MM.1S (cell line): ENCODE measurements at regions not wholly inside any gene's neighbourhood (a gene's known extent, or its start where the extent isn't known, plus 50 kb on each side); places are given as distances from the start of the nearest gene placed in this dataset.
"Not testable (repeated sequence)": the region's sequence is repeated elsewhere in the genome, so short reads cannot be mapped to it uniquely, and the experiment has no call there.

Experiments used
- DNase-seq: peaks from one replicate; pipeline ENCODE4 v3.0.0-alpha.2; 2015
- H2AFZ ChIP-seq: fragments of 300-600 bp; sonication (generic); 2 replicates; pipeline ENCODE4 v1.6.0; 2016; ENCODE audit warnings: antibody characterized with exemption, low read length
- H3F3A ChIP-seq: fragments of 300-600 bp; sonication (generic); 2 replicates; pipeline ENCODE4 v1.6.1; 2016; ENCODE audit warnings: mild to moderate bottlenecking, antibody characterized with exemption, low read length, moderate library complexity, mixed read lengths; ENCODE audit not compliant: insufficient read depth
- H3K27ac ChIP-seq: fragments of 300-600 bp; sonication (generic); 2 replicates; pipeline ENCODE4 v1.5.1; 2016; ENCODE audit warnings: mild to moderate bottlenecking, low read length
- H3K27me3 ChIP-seq: fragments of 300-600 bp; sonication (generic); replicated peaks from 2 replicates; pipeline ENCODE4 v1.6.0; 2016; ENCODE audit warnings: low read length; ENCODE audit not compliant: insufficient read depth
- H3K36me3 ChIP-seq: fragments of 300-600 bp; sonication (generic); replicated peaks from 2 replicates; pipeline ENCODE4 v1.6.1; 2016; ENCODE audit warnings: mild to moderate bottlenecking, low read length, mixed read lengths; ENCODE audit not compliant: insufficient read depth
- H3K4me1 ChIP-seq: fragments of 300-600 bp; sonication (generic); 2 replicates; pipeline ENCODE4 v1.6.1; 2016; ENCODE audit warnings: low read length, mixed read lengths
- H3K4me2 ChIP-seq: fragments of 300-600 bp; sonication (generic); 2 replicates; pipeline ENCODE4 v1.6.0; 2016; ENCODE audit warnings: low read depth, low read length
- H3K4me3 ChIP-seq: fragments of 300-600 bp; sonication (generic); 2 replicates; pipeline ENCODE4 v1.5.1; 2016; ENCODE audit warnings: low read length, mixed read lengths
- H3K79me2 ChIP-seq: fragments of 300-600 bp; sonication (generic); 2 replicates; pipeline ENCODE4 v1.6.1; 2016; ENCODE audit warnings: mixed run types, low read length, mixed read lengths
- H3K9ac ChIP-seq: fragments of 300-600 bp; sonication (generic); 2 replicates; pipeline ENCODE4 v1.6.1; 2016; ENCODE audit warnings: low read length, mixed read lengths
- H3K9me2 ChIP-seq: fragments of 300-600 bp; sonication (generic); replicated peaks from 2 replicates; pipeline ENCODE4 v1.6.1; 2016; ENCODE audit warnings: mild to moderate bottlenecking, low read length, mixed read lengths; ENCODE audit not compliant: insufficient read depth
- H3K9me3 ChIP-seq: fragments of 300-600 bp; sonication (generic); replicated peaks from 2 replicates; pipeline ENCODE4 v1.6.1; 2016; ENCODE audit warnings: mild to moderate bottlenecking, low read length, mixed read lengths; ENCODE audit not compliant: insufficient read depth
- H4K20me1 ChIP-seq: fragments of 300-600 bp; sonication (generic); 2 replicates; pipeline ENCODE4 v1.6.1; 2016; ENCODE audit warnings: mild to moderate bottlenecking, low read length, moderate library complexity, mixed read lengths; ENCODE audit not compliant: insufficient read depth

DNA sequence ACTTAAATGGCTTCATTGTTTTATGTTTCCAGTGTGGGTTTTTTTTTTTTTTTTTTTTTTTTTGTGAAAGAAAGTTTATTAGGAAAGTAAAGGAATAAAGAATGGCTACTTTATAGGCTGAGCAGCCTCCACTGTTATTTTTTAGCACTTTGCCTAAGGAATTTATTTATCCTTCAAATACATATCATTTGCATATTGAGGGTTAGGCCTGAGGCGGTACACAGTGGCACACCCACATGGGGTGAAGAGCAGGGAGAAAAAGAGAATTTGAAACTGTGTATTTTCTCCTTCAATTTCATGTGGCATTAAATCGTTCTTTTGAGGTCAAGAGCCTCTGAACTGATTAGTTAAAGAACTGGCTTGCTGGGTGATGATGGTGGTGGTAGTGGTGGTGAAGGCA lies 1977.1 kb downstream of the KHDRBS2 start:
- H3K27me3 ChIP-seq, H3K4me1 ChIP-seq, H3K4me2 ChIP-seq, H3K27ac ChIP-seq, H3K4me3 ChIP-seq, H3K9me2 ChIP-seq, H3K79me2 ChIP-seq, H3F3A ChIP-seq, H3K9me3 ChIP-seq, DNase-seq, H4K20me1 ChIP-seq, H3K36me3 ChIP-seq, H2AFZ ChIP-seq, H3K9ac ChIP-seq: not testable (repeated sequence)
